ENCODE measurements at regions not wholly inside any gene's neighbourhood (a gene's known extent, or its start where the extent isn't known, plus 50 kb on each side); places are given as distances from the start of the nearest gene placed in this dataset.

- no peak for TF ChIP-seq POLR2AphosphoS5 (IDR thresholded peaks at IDR 0.05)
- TF ChIP-seq SMC3 (conservative IDR thresholded peaks at IDR 0.05; ENCODE audit: poor library complexity), result no peak
- TF ChIP-seq CTCF (IDR thresholded peaks at IDR 0.05; ENCODE audit: poor library complexity, severe bottlenecking), result no peak
- no peak for TF ChIP-seq EZH2 (IDR thresholded peaks at IDR 0.05; ENCODE audit: borderline replicate concordance, insufficient read depth, low read length, poor library complexity, severe bottlenecking)
- TF ChIP-seq EP300 (conservative IDR thresholded peaks at IDR 0.05; ENCODE audit: poor library complexity, severe bottlenecking), result no peak
- no peak for TF ChIP-seq REST (IDR thresholded peaks at IDR 0.05; ENCODE audit: borderline replicate concordance)
- no peak for TF ChIP-seq RAD21 (conservative IDR thresholded peaks at IDR 0.05)
- no peak for TF ChIP-seq TAF1 (IDR thresholded peaks at IDR 0.05; ENCODE audit: low read depth)
- TF ChIP-seq MXI1 (conservative IDR thresholded peaks at IDR 0.05; ENCODE audit: poor library complexity, severe bottlenecking), result no peak
Observed at GRCh38 chr5:163874431-163874830, 369.0 kb downstream of the MAT2B start.
